Progenitor cell of endocrine pancreas (in vitro differentiated cells): ENCODE measurements at regions not wholly inside any gene's neighbourhood (a gene's known extent, or its start where the extent isn't known, plus 50 kb on each side); places are given as distances from the start of the nearest gene placed in this dataset.

ENCODE experiments used
- DNase-seq: peaks from one replicate; pipeline ENCODE4 v3.0.0; 2021; ENCODE audit warnings: low spot score; ENCODE audit not compliant: unreplicated experiment
- H3K27ac Mint-ChIP-seq: 2 replicates; pipeline ENCODE4 v1.8.0; 2021; ENCODE audit warnings: mild to moderate bottlenecking, moderate library complexity, mixed read lengths
- H3K27me3 Mint-ChIP-seq: 2 replicates; pipeline ENCODE4 v1.8.0; 2021; ENCODE audit warnings: mixed read lengths
- H3K36me3 Mint-ChIP-seq: 2 replicates; pipeline ENCODE4 v1.8.0; 2022; ENCODE audit warnings: mixed read lengths; ENCODE audit not compliant: insufficient read depth
- H3K4me1 Mint-ChIP-seq: 2 replicates; pipeline ENCODE4 v1.8.0; 2021; ENCODE audit warnings: low read depth, mixed read lengths
- H3K4me3 Mint-ChIP-seq: 2 replicates; pipeline ENCODE4 v1.8.0; 2021; ENCODE audit warnings: low read depth, mild to moderate bottlenecking, moderate library complexity, mixed read lengths
- H3K9me3 Mint-ChIP-seq: 2 replicates; pipeline ENCODE4 v1.8.0; 2021; ENCODE audit warnings: low read depth, mixed read lengths
- TF ChIP-seq, protein P1 (sequence below): fragments of 200-600 bp; sonication (generic); IDR thresholded peaks from one replicate; pipeline ENCODE4 v1.5.0; 2021; ENCODE audit warnings: antibody characterized with exemption, mild to moderate bottlenecking; ENCODE audit not compliant: unreplicated experiment

DNA sequence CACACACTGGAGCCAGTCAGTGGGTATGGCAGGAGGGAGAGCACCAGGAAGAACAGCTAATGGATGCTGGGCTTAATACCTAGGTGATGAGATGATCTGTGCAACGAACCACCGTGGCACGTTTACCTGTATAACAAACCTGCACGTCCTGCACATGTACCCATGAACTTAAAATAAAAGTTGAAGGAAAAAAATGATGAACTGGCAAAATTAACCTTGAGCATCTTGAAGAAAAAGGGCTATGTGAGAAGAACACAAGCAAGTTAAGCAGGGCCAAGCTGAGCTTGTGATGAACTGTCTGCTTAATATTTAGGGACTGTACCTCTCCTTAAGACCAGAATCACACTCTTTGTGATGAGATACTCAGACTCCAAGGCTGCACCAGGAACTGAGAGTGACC lies 70.0 kb downstream of the TTC6 start:
- DNase-seq = no peak
- Mint-ChIP-seq H3K9me3 (peaks cover 34% of the 10 kb centered on the region), H3K4me3 (no peak overlapping the region), H3K4me1 (no peaks in the 10 kb centered on the region), H3K36me3 (peaks cover 35% of the 10 kb centered on the region), H3K27ac (no peak overlapping the region), H3K27me3 (no peaks in the 10 kb centered on the region)
- TF ChIP-seq, protein P1, sequence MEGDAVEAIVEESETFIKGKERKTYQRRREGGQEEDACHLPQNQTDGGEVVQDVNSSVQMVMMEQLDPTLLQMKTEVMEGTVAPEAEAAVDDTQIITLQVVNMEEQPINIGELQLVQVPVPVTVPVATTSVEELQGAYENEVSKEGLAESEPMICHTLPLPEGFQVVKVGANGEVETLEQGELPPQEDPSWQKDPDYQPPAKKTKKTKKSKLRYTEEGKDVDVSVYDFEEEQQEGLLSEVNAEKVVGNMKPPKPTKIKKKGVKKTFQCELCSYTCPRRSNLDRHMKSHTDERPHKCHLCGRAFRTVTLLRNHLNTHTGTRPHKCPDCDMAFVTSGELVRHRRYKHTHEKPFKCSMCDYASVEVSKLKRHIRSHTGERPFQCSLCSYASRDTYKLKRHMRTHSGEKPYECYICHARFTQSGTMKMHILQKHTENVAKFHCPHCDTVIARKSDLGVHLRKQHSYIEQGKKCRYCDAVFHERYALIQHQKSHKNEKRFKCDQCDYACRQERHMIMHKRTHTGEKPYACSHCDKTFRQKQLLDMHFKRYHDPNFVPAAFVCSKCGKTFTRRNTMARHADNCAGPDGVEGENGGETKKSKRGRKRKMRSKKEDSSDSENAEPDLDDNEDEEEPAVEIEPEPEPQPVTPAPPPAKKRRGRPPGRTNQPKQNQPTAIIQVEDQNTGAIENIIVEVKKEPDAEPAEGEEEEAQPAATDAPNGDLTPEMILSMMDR = no peak

DNA sequence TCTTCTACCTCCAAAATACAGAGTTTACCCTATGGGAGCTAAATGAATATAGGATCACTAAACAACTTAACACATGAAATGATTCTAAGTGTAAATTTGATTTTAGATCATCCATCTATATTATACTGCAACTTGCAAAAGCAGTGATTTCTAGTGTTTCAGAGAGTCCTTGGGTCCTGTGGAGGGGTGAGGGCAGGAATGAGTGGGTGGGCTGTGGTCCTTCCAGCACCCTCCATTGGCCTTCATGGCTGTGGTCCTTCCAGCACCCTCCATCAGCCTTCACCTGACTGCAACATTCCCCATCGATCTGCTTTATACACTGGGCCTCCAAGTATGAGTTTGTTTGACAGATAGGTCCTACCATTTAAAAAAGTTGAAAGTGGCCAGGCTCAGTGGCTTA lies 70.5 kb downstream of the TTC6 start:
- H3K4me1 Mint-ChIP-seq = no peaks in the 10 kb centered on the region
- no peak overlapping the region for H3K4me3 Mint-ChIP-seq
- no peaks in the 10 kb centered on the region for H3K27me3 Mint-ChIP-seq
- H3K27ac Mint-ChIP-seq = no peak overlapping the region
- TF ChIP-seq, protein P1 = no peak
- no peak for DNase-seq
- peaks cover 31% of the 10 kb centered on the region for H3K36me3 Mint-ChIP-seq
- H3K9me3 Mint-ChIP-seq = peaks cover 32% of the 10 kb centered on the region

- Mint-ChIP-seq H3K27ac (no peak overlapping the region), H3K36me3 (peaks cover 19% of the 10 kb centered on the region), H3K9me3 (peaks cover 12% of the 10 kb centered on the region), H3K4me1 (no peaks in the 10 kb centered on the region), H3K27me3 (no peaks in the 10 kb centered on the region), H3K4me3 (no peak overlapping the region)
- TF ChIP-seq, protein P1 = no peak
- DNase-seq = no peak
Measured at GRCh38 chr14:37668646-37669045, 73.2 kb downstream of the TTC6 start.

GRCh38 chr14:37669242-37669641 lies 73.8 kb downstream of the TTC6 start:
- Mint-ChIP-seq H3K36me3 (peaks cover 13% of the 10 kb centered on the region), H3K27me3 (no peaks in the 10 kb centered on the region), H3K4me1 (no peaks in the 10 kb centered on the region), H3K27ac (peak overlapping the region; percentile 22), H3K9me3 (peaks cover 6% of the 10 kb centered on the region), H3K4me3 (no peak overlapping the region)
- DNase-seq = no peak
- TF ChIP-seq, protein P1 = peak; percentile 23

DNA sequence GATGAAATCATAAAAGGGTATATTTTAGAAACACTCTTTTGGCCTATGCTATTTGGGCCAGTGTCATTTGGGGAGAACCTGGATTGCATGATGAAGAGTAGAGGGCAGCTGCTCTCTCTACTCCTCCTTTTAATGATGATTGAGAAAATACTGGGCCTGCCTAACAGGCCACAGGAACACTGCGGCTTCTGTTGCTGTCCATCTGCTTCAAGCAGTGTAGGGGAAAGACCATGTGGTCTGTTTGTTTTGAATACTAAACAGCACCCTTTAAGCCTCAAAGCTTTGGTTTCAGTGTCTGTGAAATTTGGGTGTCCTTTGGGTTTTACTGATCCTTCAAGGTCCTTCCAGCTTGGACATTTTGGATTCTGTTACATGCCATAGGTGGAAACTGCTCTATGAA lies 78.0 kb downstream of the TTC6 start:
- Mint-ChIP-seq H3K36me3 (peaks cover 5% of the 10 kb centered on the region), H3K4me3 (no peak overlapping the region), H3K4me1 (peaks cover 4% of the 10 kb centered on the region), H3K9me3 (no peaks in the 10 kb centered on the region), H3K27ac (no peak overlapping the region), H3K27me3 (no peaks in the 10 kb centered on the region)
- TF ChIP-seq, protein P1 = no peak
- DNase-seq = no peak
